Endodermal cell (in vitro differentiated cells): ENCODE measurements at regions not wholly inside any gene's neighbourhood (a gene's known extent, or its start where the extent isn't known, plus 50 kb on each side); places are given as distances from the start of the nearest gene placed in this dataset.

Source experiments
- DNase-seq: peaks from one replicate; pipeline ENCODE4 v3.0.0-alpha.2; 2017
- H3K27ac ChIP-seq: 2 replicates; pipeline ENCODE4 v1.5.1; 2013; ENCODE audit warnings: mild to moderate bottlenecking, low read depth, low read length, moderate library complexity
- H3K27me3 ChIP-seq: 2 replicates; pipeline ENCODE4 v1.6.1; 2013; ENCODE audit warnings: mild to moderate bottlenecking, low read length, moderate library complexity; ENCODE audit not compliant: insufficient read depth, control insufficient read depth, poor library complexity, severe bottlenecking
- H3K36me3 ChIP-seq: 2 replicates; pipeline ENCODE4 v1.7.0; 2013; ENCODE audit warnings: mild to moderate bottlenecking, low read length, moderate library complexity; ENCODE audit not compliant: control insufficient read depth, insufficient read depth
- H3K4me1 ChIP-seq: one replicate; pipeline ENCODE4 v1.7.0; 2013; ENCODE audit warnings: low read length; ENCODE audit not compliant: control insufficient read depth, insufficient read depth
- H3K4me3 ChIP-seq: 2 replicates; pipeline ENCODE4 v1.5.1; 2013; ENCODE audit warnings: mild to moderate bottlenecking, low read length, moderate library complexity
- H3K9ac ChIP-seq: 2 replicates; pipeline ENCODE4 v1.6.1; 2013; ENCODE audit warnings: mild to moderate bottlenecking, low read length, moderate library complexity; ENCODE audit not compliant: poor library complexity, severe bottlenecking; ENCODE audit errors: extremely low read depth
- H3K9me3 ChIP-seq: 2 replicates; pipeline ENCODE4 v1.6.1; 2013; ENCODE audit warnings: mild to moderate bottlenecking, low read length, moderate library complexity; ENCODE audit not compliant: control insufficient read depth
- H3K27ac Mint-ChIP-seq: 2 replicates; pipeline ENCODE4 v1.8.0; 2020; ENCODE audit warnings: mixed read lengths
- H3K27me3 Mint-ChIP-seq: 2 replicates; pipeline ENCODE4 v1.8.0; 2021; ENCODE audit warnings: mild to moderate bottlenecking, mixed read lengths; ENCODE audit not compliant: insufficient read depth
- H3K36me3 Mint-ChIP-seq: 2 replicates; pipeline ENCODE4 v1.8.0; 2020; ENCODE audit warnings: low read depth, mixed read lengths
- H3K4me1 Mint-ChIP-seq: 2 replicates; pipeline ENCODE4 v1.8.0; 2020; ENCODE audit warnings: mixed read lengths
- H3K4me3 Mint-ChIP-seq: 2 replicates; pipeline ENCODE4 v1.8.0; 2020; ENCODE audit warnings: mild to moderate bottlenecking, moderate library complexity, mixed read lengths
- H3K9me3 Mint-ChIP-seq: 2 replicates; pipeline ENCODE4 v1.8.0; 2020; ENCODE audit warnings: mild to moderate bottlenecking, mixed read lengths
- whole genome bisulfite sequencing, 2 experiments: methylation state at CpG; one replicate each; pipeline versions ENCODE4 v1.1.5 to v1.1.7; 2013; ENCODE audit warnings: missing lambda C conversion rate in 2 of 2, mixed read lengths in 1 of 2; ENCODE audit not compliant: insufficient coverage in 1 of 2, insufficient read length in 1 of 2; 5-methylcytosine and 5-hydroxymethylcytosine counted together
- TF ChIP-seq, protein P1 (sequence below): fragments of 200-600 bp; sonication (generic); conservative IDR thresholded peaks from 2 replicates; pipeline ENCODE4 v1.5.0; 2021; ENCODE audit warnings: antibody characterized with exemption, mild to moderate bottlenecking

DNA sequence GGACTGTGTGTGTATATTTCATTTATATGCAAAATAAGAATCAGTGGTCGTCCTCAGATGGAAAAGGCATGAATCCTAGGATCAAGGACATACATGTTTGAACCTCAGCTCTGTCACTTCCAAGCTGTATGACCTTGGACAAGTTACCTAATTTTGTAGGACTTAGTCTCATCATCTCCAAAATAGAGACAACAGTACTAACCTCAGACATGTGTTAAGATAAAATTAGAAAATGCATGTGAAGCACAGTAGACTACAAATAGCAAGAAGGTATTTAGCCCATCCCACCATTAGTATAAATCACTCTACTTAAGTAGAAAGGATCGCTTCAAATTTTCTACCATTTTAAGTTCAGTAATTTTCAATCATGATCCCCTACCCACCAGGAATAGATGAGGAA, 309.8 kb downstream of the ZEB2 start:
- no peak overlapping the region for H3K27ac ChIP-seq
- peaks cover 5% of the 10 kb centered on the region for H3K36me3 Mint-ChIP-seq
- no peaks in the 10 kb centered on the region for H3K27me3 Mint-ChIP-seq
- peaks cover 2% of the 10 kb centered on the region for H3K4me1 Mint-ChIP-seq
- no peaks in the 10 kb centered on the region for H3K4me1 ChIP-seq
- DNase-seq, result no peak
- H3K9me3 Mint-ChIP-seq, result no peaks in the 10 kb centered on the region
- 80 to 95% methylated on average over 1 to 2 of the region's 2 CpGs for WGBS, 2 experiments
- H3K36me3 ChIP-seq, result peaks cover 4% of the 10 kb centered on the region
- H3K4me3 ChIP-seq, result no peak overlapping the region
- TF ChIP-seq, protein P1, sequence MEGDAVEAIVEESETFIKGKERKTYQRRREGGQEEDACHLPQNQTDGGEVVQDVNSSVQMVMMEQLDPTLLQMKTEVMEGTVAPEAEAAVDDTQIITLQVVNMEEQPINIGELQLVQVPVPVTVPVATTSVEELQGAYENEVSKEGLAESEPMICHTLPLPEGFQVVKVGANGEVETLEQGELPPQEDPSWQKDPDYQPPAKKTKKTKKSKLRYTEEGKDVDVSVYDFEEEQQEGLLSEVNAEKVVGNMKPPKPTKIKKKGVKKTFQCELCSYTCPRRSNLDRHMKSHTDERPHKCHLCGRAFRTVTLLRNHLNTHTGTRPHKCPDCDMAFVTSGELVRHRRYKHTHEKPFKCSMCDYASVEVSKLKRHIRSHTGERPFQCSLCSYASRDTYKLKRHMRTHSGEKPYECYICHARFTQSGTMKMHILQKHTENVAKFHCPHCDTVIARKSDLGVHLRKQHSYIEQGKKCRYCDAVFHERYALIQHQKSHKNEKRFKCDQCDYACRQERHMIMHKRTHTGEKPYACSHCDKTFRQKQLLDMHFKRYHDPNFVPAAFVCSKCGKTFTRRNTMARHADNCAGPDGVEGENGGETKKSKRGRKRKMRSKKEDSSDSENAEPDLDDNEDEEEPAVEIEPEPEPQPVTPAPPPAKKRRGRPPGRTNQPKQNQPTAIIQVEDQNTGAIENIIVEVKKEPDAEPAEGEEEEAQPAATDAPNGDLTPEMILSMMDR, result no peak
- no peak overlapping the region for H3K27ac Mint-ChIP-seq
- no peaks in the 10 kb centered on the region for H3K9me3 ChIP-seq
- H3K9ac ChIP-seq, result no peak overlapping the region
- H3K4me3 Mint-ChIP-seq, result no peak overlapping the region
- no peaks in the 10 kb centered on the region for H3K27me3 ChIP-seq

DNA sequence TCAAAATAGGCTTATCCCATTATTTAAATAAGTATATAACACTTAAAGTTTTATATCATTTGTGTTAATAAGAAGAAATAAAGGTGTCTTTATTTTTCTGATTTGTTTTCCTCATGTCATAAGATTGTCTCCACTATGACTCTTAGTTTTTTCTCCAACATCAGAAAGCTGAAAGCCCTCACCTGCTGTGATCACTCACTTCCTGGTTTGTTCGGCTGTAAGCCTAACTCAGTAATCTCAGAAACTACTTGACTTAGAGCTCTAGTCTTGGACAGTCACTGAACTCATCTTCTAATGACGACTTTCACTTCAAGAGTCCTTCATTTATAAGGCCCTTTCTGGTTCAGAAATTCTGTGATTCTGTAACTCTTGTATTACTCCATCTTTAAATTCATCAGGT, 311.0 kb downstream of the ZEB2 start:
- Histone ChIP-seq H3K9me3 (no peaks in the 10 kb centered on the region), H3K4me3 (no peak overlapping the region), H3K27ac (no peak overlapping the region), H3K4me1 (no peaks in the 10 kb centered on the region), H3K9ac (no peak overlapping the region), H3K27me3 (no peaks in the 10 kb centered on the region), H3K36me3 (peaks cover 4% of the 10 kb centered on the region)
- peaks cover 3% of the 10 kb centered on the region for H3K9me3 Mint-ChIP-seq
- H3K27ac Mint-ChIP-seq, result no peak overlapping the region
- 87 to 89% methylated on average over 2 of the region's 2 CpGs for WGBS, 2 experiments
- no peak for DNase-seq
- peaks cover 2% of the 10 kb centered on the region for H3K4me1 Mint-ChIP-seq
- TF ChIP-seq, protein P1, result no peak
- H3K27me3 Mint-ChIP-seq, result no peaks in the 10 kb centered on the region
- no peak overlapping the region for H3K4me3 Mint-ChIP-seq
- peaks cover 7% of the 10 kb centered on the region for H3K36me3 Mint-ChIP-seq

DNA sequence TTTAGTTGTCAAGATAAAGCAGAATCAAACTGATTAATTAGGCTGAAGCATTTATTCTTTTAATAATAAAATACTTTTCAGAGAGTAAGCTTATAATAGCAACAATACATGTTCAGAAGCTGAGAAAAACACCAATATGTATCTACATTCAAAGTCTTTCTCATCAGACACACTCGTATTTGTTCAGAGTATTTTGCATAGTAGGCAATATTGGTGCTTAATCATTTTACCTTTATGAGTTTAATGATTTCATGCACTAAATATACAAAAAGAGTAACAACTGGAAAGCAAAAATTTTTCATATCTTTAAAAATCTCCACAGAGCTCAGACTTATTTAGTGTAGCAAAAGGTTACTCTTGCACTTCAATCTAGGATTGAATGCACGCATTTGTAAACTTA, 313.9 kb downstream of the ZEB2 start:
- Mint-ChIP-seq H3K4me3 (no peak overlapping the region), H3K36me3 (peaks cover 7% of the 10 kb centered on the region), H3K4me1 (no peaks in the 10 kb centered on the region), H3K9me3 (peaks cover 3% of the 10 kb centered on the region), H3K27me3 (no peaks in the 10 kb centered on the region), H3K27ac (no peak overlapping the region)
- no peaks in the 10 kb centered on the region for H3K27me3 ChIP-seq
- TF ChIP-seq, protein P1, result no peak
- H3K4me3 ChIP-seq, result no peak overlapping the region
- no peaks in the 10 kb centered on the region for H3K4me1 ChIP-seq
- 87 to 100% methylated on average over 1 to 2 of the region's 2 CpGs for WGBS, 2 experiments
- peaks cover 4% of the 10 kb centered on the region for H3K36me3 ChIP-seq
- no peaks in the 10 kb centered on the region for H3K9me3 ChIP-seq
- no peak overlapping the region for H3K27ac ChIP-seq
- DNase-seq, result no peak
- no peak overlapping the region for H3K9ac ChIP-seq
